GM18870 (cell line): ENCODE measurements at regions not wholly inside any gene's neighbourhood (a gene's known extent, or its start where the extent isn't known, plus 50 kb on each side); places are given as distances from the start of the nearest gene placed in this dataset.

Experiments used
- ATAC-seq: cut with Tn5 transposase; IDR thresholded peaks from one replicate; pipeline ENCODE4 v1.9.1; 2021; ENCODE audit warnings: moderate library complexity; ENCODE audit not compliant: unreplicated experiment

DNA sequence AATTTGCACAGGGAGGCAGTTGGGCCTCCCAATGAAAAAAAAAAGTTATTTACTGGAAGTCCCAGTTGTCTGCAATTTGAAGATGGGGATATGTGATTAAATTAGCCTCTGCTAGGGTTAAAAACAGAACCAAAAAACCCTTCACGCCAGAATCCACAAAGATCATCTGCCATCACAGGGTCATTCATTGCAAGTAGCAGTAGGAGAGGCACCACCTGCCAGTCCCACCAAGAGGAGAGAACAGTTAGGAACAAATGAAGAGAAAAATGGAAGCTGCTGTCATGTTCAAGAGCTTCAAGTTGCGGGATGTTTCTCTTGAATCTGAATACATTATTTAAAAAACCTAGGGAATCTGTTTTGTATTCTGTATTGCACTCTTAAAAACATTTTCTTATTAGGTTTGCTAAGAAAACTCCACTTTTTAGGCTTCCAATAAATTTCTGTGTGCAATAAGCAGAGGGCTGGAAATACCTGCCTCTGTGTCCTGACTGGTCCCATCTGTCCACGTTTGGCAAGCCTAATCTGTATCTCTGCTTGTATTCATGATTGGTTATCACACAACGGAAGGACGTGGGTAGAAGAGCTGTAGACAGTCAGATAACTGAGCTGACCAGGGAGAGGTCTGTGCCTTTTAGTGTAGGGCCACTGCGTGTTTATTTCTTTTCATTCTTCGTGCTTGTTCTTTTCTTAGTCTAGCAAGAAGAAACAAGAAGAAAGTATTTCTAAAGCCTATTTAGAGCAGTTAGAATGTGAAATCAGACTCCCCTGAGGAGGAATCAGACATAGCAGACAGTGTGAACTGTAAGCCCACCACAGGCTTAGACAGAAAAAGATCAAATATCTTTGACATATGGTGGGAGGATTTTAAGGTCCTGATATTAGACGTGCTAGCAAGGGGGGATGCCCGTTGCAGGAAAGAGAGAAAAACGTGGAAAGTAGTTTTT, 630.6 kb upstream of the SEMA6A start:
- no peak for ATAC-seq

DNA sequence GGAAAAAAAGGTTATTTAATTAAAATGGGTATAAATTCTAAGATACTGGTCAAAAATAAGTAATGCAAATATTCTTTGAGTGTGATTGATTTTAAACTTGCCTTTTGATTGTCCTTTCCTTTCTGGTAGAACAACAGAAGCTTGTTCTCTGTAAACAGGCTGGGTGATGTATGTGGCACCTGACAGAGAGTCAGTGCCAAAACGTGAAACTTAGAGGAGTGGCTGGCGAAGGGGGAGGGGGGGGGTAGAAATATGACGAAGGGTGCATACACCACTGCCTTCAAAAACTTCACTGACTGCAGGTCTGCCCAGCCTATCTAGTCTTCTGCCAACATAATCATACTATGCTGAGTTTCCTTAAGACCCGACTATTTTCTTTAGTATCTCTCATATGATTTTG, 629.8 kb upstream of the SEMA6A start:
- ATAC-seq: no peak

DNA sequence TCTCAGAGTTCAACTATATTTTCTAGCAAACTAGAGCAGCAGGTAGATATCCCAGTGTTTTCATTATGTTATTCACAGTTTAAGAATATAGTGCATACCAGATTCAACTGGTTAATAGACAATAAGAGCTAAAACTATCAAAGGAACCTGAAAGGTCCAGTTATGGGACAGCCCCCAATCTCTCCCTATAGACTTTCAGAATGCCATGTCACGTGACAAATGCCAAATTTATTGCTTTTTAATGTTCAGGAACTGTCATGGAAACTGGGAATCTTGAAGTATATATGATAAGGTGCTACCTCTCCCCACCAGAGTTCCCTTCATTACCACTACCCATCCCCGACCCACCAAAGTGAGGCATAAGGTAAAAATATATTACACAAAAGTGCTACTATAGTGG, 629.0 kb upstream of the SEMA6A start:
- no peak for ATAC-seq

DNA sequence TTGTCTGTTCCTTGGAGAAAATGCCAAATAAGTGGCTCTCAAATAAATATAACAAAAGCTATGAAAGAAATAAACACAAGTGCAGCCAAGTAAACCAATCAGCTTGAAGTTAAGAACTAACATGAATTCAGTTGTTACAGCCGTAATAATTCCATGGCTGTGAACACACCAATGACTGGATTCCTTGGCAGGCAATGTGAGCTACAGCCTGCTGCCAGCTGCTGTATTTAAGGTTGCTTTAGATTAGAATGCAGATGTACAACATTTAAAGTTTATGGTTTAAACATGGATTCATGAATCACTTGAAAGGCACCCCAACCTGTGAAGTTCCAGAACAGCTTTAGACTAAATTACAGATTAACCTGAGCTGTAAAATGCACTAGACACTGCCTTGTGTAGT, 626.4 kb upstream of the SEMA6A start:
- ATAC-seq: no peak

DNA sequence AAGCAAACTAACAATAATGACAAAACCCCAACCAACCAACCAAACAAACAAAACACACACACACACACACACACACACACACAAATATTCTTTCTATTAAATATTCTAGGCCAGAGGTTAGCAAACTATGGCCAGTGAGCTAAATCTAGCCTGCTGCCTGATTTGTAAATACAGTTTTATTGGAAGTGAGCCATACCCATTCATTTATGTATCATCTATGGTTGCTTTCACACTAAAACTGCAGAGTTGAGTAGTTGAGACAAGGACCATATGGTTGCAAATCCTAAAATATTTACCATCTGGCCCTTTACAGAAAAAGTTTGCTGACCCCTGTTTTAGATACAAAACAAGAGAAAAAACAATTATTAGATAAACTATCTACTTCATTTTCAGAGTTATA, 620.5 kb upstream of the SEMA6A start:
- no peak for ATAC-seq

DNA sequence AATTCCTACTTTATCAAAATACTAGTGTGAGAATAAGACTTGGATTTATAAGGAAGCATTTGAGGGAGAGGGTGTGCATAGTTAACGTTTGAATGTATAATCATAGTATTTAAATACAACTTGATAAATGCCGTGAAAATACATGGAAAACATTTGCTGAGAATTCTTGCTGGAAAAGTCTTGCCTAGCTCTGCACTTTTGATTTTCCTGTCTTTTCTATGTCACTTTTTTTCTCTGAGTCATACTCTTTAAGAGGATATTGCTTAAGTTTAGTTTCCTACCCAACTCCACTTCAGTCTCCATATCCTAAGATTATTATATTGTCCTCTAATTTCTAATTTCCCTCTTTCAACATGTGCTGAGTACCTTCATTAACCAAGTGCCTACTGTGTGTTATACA, 616.6 kb upstream of the SEMA6A start:
- ATAC-seq: no peak

DNA sequence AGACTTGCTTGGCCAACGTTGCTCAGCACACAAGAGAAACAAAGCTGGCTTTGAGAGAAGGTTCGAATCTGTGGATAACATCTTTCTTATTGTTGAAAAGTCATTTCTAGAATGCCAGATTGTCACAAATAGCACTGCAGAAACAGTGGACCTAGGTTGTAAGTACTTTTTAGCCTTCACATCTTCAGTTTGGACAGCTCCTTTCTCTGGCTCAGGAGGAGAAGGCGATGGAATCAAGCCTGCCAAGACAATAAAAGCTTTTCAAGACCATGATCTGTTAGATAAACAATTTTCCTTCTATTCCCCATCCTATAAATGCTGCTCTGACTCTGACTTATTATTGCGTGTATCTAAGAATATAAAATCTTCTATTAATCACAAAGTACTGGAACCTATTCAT, 615.2 kb upstream of the SEMA6A start:
- no peak for ATAC-seq

DNA sequence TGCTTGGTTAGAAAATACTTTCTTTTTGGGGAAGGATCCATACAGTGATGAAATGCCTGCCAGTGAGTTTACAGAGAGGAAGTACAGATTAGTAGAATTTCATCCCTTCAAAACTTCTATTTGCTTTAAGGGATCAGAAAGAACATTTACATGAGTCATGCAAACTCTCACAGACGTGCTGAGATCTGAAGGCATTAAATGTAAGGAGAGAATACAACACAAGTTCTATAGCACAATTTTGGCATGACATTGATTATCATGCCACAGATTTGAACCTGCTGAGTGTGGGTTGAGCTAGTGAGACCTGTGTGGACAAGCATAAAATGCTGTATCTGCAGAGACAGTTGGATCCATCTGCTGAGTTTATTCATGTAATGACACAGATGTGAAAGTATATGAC, 613.6 kb upstream of the SEMA6A start:
- no peak for ATAC-seq

DNA sequence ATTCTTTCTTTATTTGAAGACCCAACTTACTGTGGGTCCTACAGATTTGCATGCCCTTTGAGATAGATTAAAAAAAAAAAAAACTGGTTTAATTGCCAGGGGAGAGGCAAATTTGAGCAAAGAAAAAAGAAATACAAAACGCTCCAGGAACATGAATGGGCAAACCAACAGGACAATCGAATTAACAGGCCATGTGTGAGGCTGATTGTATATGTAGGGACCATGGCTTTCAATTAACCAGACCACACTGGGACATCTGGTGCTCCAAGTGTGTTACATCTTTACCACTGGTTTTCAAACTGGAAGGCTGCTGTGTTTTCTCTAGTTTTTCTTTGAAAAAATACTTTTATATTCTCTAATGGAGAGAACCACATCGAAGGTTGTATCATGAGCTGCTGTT, 612.1 kb upstream of the SEMA6A start:
- no peak for ATAC-seq

DNA sequence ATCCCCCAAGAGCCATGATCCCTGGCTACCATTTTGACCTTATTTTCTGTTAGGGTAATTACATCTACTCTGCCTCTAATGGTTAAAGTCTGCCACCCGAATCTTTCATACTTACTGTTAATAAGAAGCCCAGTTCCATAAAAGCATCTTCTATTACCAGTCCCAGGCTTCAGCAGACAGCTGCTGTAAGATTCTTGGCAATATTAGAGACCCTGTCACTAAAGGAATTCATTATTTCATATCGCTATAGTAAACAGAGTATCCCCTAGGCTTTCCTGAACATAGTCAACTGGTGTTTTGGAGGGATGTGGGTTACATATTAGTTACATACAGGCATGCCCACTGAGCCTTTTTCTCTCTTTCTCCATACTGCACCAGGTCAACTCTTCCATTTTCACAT, 608.7 kb upstream of the SEMA6A start:
- no peak for ATAC-seq

DNA sequence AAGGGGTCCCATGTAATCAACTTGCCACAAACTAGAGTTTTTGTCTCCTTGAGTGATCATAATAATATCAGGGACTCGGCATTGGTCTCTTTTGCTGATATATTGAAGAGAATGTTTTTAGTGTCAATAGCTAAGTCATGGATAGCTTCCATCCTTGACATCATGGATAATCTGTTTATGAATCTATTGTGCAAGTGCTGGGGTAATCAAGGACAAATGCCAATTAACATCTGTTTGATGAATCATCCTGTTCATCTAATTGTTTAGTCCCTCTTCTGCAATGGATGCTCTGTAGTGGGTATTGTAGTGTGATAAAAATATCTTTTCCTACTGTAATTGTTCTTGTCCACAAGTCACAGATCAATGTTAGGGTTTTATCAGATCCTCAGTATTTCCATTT, 607.5 kb upstream of the SEMA6A start:
- no peak for ATAC-seq

DNA sequence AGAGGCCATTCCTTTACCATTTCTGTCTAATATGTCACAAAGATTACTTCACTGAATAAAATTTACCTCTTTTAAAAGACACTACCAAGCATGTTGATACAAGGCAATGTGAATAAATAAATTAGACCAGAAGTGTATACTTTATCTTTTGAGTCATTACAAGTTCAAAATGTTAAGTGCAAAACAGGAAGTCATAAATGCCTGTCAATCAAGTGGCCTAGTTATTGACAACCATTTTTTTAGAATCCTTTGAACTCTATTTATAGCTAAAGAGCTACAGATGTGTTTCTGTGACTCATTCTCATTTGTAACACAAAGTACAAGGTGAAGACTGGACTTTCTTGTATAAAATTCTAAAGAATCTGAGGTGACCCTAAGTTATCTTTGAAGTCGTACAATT, 602.7 kb upstream of the SEMA6A start:
- ATAC-seq: no peak

DNA sequence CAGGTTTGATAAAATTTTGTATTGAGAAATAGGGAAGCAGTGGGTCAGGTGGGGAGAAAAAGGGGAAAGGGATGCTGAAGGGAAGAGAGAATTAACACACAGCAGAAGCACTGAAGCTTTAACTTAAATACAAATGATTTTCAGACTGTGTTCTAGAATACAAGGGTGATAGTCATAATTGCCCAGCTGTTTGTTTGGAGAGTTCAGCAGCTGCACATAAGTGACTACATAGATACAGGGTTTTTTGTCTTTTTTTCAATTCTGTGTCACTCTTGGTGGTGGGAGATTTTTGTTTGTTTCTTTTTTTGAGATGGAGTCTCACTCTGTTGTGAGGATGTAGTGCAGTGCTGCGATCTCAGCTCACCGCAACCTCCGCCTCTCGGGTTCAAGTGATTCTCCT, 590.4 kb upstream of the SEMA6A start:
- no peak for ATAC-seq

DNA sequence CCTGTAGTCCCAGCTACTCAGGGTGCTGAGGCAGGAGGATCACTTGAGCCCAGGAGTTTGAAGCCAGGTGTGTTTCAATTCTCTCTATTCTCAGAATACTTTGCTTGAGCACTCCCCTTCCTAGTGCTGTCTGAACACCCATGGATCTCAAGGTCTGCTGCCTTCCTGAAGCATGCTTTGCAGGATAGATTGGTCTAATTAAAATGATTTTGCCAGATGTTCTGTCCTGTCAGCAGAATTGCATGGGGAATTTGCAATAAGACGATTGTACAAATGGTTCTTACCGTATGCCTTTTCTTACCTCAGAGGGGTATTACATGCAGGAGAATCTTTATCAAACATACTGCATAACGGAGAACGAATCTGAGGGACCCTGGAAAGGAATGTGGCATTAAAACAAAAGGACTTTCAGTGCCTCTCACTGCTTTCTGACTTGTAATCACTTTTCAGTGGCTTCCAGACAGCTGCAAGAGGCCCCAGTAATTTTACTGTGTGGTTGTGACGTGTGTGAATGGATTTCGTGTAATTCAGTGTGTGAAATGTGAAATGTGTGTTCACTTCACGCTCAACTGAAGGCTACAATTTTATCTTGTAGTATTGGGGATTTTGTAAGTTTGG, 587.2 kb upstream of the SEMA6A start:
- ATAC-seq: no peak

DNA sequence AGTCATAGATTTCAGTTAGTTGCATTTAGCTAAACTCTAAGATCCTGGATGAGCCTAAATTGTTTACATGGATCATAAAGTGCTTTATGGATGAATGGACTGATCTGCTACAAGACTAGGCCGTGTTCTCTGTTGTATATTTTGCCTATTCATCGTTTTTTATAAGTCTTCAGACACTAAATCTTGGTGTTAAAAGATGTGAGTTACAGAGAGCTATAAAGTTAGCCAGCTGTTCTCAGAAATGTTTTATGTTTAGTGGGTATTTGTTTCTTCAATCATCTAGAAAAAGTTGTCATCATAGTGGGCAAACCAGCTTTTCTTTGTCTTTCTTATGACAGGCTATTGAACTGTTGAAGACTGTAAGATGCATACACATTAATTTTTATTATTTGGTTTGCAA, 585.8 kb upstream of the SEMA6A start:
- ATAC-seq: no peak

DNA sequence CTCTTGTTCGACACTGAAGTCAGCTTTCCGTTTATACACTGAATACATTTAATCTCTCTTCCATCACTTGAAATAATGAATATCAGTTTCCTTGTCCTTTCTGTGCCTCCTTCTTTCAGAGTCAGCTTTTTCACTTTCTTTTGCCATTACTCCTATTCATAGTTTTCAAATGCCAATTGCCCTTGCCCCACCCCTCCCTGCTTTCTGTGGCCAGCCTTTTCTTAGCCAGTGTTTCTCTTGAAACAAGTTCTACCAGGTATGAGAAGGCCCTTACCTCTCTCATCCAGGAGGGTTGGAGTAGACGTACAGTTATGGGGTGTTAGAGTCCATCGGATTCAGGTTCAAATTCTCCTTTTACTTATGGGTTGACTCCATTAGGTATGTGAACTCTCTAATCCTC, 574.7 kb upstream of the SEMA6A start:
- no peak for ATAC-seq

DNA sequence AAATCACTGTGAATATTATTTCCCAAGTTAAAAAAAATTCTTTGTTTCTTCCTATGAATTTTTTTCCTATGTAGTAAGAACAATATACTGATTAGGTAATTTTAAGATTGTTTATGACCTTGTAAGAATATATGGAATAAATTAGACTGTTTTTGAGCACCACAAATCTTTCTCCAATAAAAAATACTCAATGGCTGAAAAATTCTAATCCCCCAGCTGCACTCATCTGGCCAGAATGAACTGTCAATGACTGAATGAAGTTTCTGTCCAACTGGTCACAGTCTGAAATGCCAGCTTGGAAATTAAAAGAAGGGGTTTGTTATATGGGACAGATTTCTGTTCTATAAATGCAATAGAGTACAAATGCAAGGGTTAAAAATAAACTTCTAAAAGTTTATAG, 569.5 kb upstream of the SEMA6A start:
- no peak for ATAC-seq

DNA sequence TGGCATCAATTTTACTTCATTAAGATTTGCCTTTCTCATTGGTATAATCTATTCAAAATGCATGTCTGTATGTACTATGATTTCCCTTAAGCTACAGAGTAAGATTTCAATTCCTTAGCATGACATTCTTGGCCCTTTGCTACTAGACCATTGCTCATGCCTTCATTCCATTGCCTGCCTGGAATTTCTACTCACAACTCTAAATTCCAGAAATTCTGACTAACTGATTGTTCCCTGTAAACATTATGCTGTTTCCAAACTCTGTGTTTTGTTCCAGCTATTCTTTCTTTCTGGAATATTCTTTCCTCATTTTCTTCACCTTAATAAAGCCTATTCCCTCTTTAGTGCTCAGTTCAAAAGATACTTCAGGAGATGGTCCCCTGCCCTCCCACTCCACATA, 568.8 kb upstream of the SEMA6A start:
- no peak for ATAC-seq

DNA sequence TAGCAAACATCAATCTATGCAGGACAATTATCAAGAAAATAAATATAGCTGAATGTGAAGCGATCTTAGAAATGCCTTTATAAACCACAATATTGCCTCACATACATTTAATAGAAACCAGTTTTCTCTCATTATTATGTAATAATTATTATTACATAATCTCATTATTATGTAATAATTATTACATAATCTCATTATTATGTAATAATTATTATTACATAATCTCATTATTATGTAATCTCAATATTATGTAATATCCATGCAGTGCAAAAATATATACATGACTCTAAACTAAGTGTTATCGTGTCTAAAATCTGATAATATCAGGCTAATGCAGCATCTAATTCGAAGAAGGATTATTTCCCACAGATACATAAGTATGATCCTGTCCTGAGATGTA, 563.9 kb upstream of the SEMA6A start:
- no peak for ATAC-seq

DNA sequence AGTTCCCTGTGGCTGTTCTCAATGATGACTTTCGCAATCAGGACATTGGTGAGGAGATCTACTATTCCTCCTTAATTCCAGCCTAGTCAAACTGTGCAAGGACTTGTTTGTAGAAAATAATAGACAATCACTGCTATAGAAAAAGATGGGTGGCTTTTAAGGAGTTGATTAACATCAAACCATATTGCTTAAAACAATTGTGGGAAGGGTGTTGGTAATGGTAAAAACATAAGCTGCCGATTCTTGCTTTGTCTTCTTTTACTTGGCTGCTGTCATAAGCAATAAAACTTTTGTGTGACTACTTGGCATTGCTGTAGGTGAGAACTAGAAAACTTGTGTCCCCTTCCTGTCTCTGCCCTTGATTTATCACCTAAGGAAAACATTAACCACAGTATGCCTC, 561.2 kb upstream of the SEMA6A start:
- no peak for ATAC-seq

DNA sequence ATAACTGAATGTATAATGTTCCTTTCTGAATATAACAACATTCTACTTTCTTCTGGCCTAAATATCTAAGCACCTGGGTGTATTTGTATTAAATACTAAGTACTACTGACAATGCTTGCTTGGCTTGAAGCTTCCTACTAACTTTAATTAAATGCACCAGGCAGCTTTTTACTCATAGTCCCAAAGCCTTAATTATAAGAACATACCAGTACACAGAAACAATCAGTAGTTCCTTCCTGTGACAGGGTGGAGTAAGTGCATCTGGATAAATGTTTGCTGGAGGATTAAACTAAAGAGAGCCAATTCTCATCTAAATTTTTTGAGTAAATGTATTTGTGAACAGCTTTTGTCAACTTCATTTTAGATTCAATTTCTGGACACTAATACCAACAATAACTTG, 558.6 kb upstream of the SEMA6A start:
- no peak for ATAC-seq

DNA sequence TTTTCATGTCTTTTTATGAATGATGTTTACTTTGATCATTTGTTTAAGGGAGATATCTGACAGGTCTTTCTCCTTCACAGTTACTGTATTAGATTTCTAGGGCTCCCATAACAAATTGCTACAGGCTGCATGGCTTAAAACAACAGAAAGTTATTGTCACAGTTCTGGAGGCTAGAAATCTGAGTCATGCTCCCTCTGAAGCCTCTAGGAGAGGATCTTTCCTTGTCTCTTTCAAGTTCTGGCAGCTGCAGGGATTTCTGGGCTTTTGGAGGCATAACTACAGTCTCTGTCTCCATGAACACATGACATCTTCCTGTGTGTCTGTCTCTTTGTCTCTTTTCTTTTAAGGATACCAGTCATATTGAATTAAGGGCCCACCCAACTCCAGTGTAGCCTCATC, 557.3 kb upstream of the SEMA6A start:
- no peak for ATAC-seq
